B cell (primary cell): ENCODE measurements at regions not wholly inside any gene's neighbourhood (a gene's known extent, or its start where the extent isn't known, plus 50 kb on each side); places are given as distances from the start of the nearest gene placed in this dataset.

Experiments used
- ATAC-seq: fragments of 200-7000 bp; cut with Tn5 transposase; one replicate; pipeline ENCODE4 v1.10.0; 2021; ENCODE audit warnings: low read depth, mild to moderate bottlenecking, moderate number of reproducible peaks, moderate library complexity
- CTCF ChIA-PET: fragments of 350-600 bp; sonication (Branson Sonifier 250); formaldehyde crosslinking; loops from one replicate; lab custom pipeline; 2021; ENCODE audit warnings: antibody characterized with exemption, inconsistent platforms; lab: Charles Lee
- POLR2A ChIA-PET: fragments of 350-600 bp; sonication (Branson Sonifier 250); formaldehyde crosslinking; loops from one replicate; lab custom pipeline; 2021; ENCODE audit warnings: antibody characterized with exemption; lab: Charles Lee
- DNase-seq: peaks from one replicate; pipeline ENCODE4 v3.0.0; 2013
- H2AFZ ChIP-seq: 2 replicates; pipeline ENCODE4 v1.6.1; 2012; ENCODE audit warnings: mild to moderate bottlenecking, low read depth, low read length; ENCODE audit not compliant: insufficient read depth, poor library complexity, severe bottlenecking
- H3K27ac ChIP-seq, 2 donors: 1 replicate in 1 of 2; 2 replicates in 1 of 2; pipeline ENCODE4 v1.5.1; 2012 to 2013; ENCODE audit warnings: low read length in 2 of 2, mild to moderate bottlenecking in 2 of 2, moderate library complexity in 1 of 2
- H3K27me3 ChIP-seq, 4 experiments: fragments of 200-600 bp in 1 of 4; sonication (generic) in 1 of 4; replicated peaks in 1 of 4; 1 replicate in 2 of 4; 2 replicates in 2 of 4; pipeline versions ENCODE4 v1.6.1 to v1.7.0; 2013 to 2016; ENCODE audit warnings: low read length in 3 of 4, mild to moderate bottlenecking in 2 of 4, mixed read lengths in 1 of 4, moderate library complexity in 1 of 4; ENCODE audit not compliant: insufficient read depth in 4 of 4, control insufficient read depth in 3 of 4; ENCODE audit errors: control extremely low read depth in 1 of 4
- H3K36me3 ChIP-seq, 2 experiments: replicated peaks in 1 of 2; 1 replicate in 1 of 2; 2 replicates in 1 of 2; pipeline versions ENCODE4 v1.6.1 to v1.7.1; 2013; ENCODE audit warnings: low read length in 1 of 2; ENCODE audit not compliant: insufficient read depth in 2 of 2, control insufficient read depth in 1 of 2; ENCODE audit errors: control extremely low read depth in 1 of 2, extremely low read depth in 1 of 2
- H3K4me1 ChIP-seq, 2 donors: fragments of 200-600 bp in 1 of 2; sonication (generic) in 1 of 2; 1 replicate in 1 of 2; 2 replicates in 1 of 2; pipeline versions ENCODE4 v1.5.1 to v1.6.1; 2013 to 2017; ENCODE audit warnings: low read length in 2 of 2; ENCODE audit not compliant: control insufficient read depth in 2 of 2, insufficient read depth in 2 of 2
- H3K4me2 ChIP-seq: replicated peaks from 2 replicates; pipeline ENCODE3; 2012; ENCODE audit warnings: mild to moderate bottlenecking, low read depth, low read length; ENCODE audit not compliant: poor library complexity, severe bottlenecking
- H3K4me3 ChIP-seq, 5 experiments: fragments of 200-600 bp in 1 of 5; sonication (generic) in 1 of 5; 1 replicate in 3 of 5; 2 replicates in 2 of 5; pipeline versions ENCODE4 v1.5.1 to v1.7.0; 2011 to 2016; ENCODE audit warnings: low read length in 4 of 5, mild to moderate bottlenecking in 4 of 5, low read depth in 2 of 5, control low read depth in 1 of 5, moderate library complexity in 1 of 5; ENCODE audit not compliant: insufficient read depth in 1 of 5; ENCODE audit errors: control extremely low read depth in 1 of 5, extremely low read depth in 1 of 5
- H3K79me2 ChIP-seq: fragments of 200-600 bp; sonication (generic); one replicate; pipeline ENCODE4 v1.6.0; 2016; ENCODE audit warnings: low read length; ENCODE audit not compliant: control insufficient read depth, insufficient read depth
- H3K9ac ChIP-seq: fragments of 200-600 bp; sonication (generic); 2 replicates; pipeline ENCODE4 v1.6.1; 2017; ENCODE audit warnings: mild to moderate bottlenecking, low read length, moderate library complexity
- H3K9me3 ChIP-seq, 3 donors: one replicate each; pipeline versions ENCODE4 v1.6.1 to v1.7.1; 2013; ENCODE audit warnings: low read length in 2 of 3; ENCODE audit not compliant: control insufficient read depth in 2 of 3, insufficient read depth in 1 of 3; ENCODE audit errors: control extremely low read depth in 1 of 3
- H4K20me1 ChIP-seq: 2 replicates; pipeline ENCODE4 v1.6.0; 2012; ENCODE audit warnings: mild to moderate bottlenecking, low read length; ENCODE audit not compliant: insufficient read depth, control insufficient read depth, poor library complexity, severe bottlenecking
- H3K27ac Mint-ChIP-seq: one replicate; pipeline ENCODE4 v1.8.0; 2021; ENCODE audit warnings: mixed read lengths
- H3K27me3 Mint-ChIP-seq: one replicate; pipeline ENCODE4 v1.8.0; 2021; ENCODE audit warnings: mixed read lengths
- H3K4me1 Mint-ChIP-seq: one replicate; pipeline ENCODE4 v1.8.0; 2021; ENCODE audit warnings: mixed read lengths
- H3K4me3 Mint-ChIP-seq: one replicate; pipeline ENCODE4 v1.8.0; 2021; ENCODE audit warnings: mixed read lengths
- H3K9me3 Mint-ChIP-seq: one replicate; pipeline ENCODE4 v1.8.0; 2022; ENCODE audit warnings: mixed read lengths; ENCODE audit not compliant: insufficient read depth
- CTCF ChIP-seq: fragments of 200-600 bp; IDR thresholded peaks from one replicate; pipeline ENCODE4 v1.8.0; 2022; ENCODE audit warnings: antibody characterized with exemption, mild to moderate bottlenecking
- EZH2 ChIP-seq: IDR thresholded peaks from 2 replicates; pipeline ENCODE4 v1.6.1; 2012; ENCODE audit warnings: borderline replicate concordance, low read depth, mild to moderate bottlenecking, moderate library complexity, low read length; ENCODE audit not compliant: insufficient read depth, poor library complexity, severe bottlenecking
- WGBS: methylation state at CpG from one replicate; pipeline ENCODE4 v1.1.5; 2013; ENCODE audit warnings: missing lambda C conversion rate; ENCODE audit not compliant: insufficient coverage; 5-methylcytosine and 5-hydroxymethylcytosine counted together
- intact Hi-C: fragments of 100-400 bp; cut with micrococcal nuclease; formaldehyde crosslinking; loops from one replicate; pipeline ENCODE4 v1.10.0; 2022

- H3K4me1 ChIP-seq = no peaks in the 10 kb centered on the region
These were observed 93.9 kb downstream of the PDGFA start for GRCh38 chr7:425794-426188.

DNA sequence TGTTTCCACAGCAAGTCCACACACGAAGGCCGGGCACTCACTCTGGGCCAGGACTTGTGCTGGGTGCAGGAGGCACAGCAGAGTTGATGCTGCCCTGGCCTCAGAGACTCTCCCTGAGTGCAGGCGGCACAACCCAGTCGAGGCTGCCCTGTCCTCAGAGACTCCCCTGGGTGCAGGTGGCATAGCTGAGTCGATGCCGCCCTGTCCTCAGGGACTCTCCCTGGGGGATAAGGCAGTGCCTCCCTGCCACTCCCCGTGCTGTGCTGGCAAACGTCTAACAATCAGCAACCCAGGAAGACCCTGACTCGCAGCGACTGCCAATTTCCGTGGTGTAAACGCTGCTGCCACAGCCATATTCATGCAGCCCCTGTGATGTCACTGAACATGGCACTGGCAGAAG is 93.1 kb downstream of the PDGFA start:
- Histone ChIP-seq H3K27me3 (no peaks in the 10 kb centered on the region), H3K27ac (no peak overlapping the region), H2AFZ (no peak overlapping the region), H3K79me2 (no peaks in the 10 kb centered on the region), H3K9ac (no peak overlapping the region), H3K4me2 (no peak overlapping the region), H3K9me3 (peaks cover 0 to 12% (median 0%) of the 10 kb centered on the region in 3 donors), H4K20me1 (no peaks in the 10 kb centered on the region), H3K36me3 (no peaks in the 10 kb centered on the region), H3K4me1 (no peaks in the 10 kb centered on the region), H3K4me3 (no peak overlapping the region)
- Mint-ChIP-seq H3K4me3 (no peak overlapping the region), H3K27ac (no peak overlapping the region), H3K4me1 (no peaks in the 10 kb centered on the region), H3K27me3 (no peaks in the 10 kb centered on the region), H3K9me3 (no peaks in the 10 kb centered on the region)
- intact Hi-C loops = no loop called here
- no peak for ATAC-seq
- DNase-seq = no peak
- no peak for TF ChIP-seq EZH2
- no peak for TF ChIP-seq CTCF
- ChIA-PET CTCF (no interaction called here), POLR2A (no interaction called here)
- 82% methylated on average over 12 of the region's 12 CpGs for WGBS

More at GRCh38 chr7:425794-426188, 93.9 kb downstream of the PDGFA start:
- H3K27ac ChIP-seq = no peak overlapping the region
- no peak overlapping the region for H3K4me3 Mint-ChIP-seq
- CTCF ChIA-PET = no interaction called here
- TF ChIP-seq CTCF (no peak), EZH2 (no peak)
- H3K79me2 ChIP-seq = no peaks in the 10 kb centered on the region
- H3K27me3 Mint-ChIP-seq = no peaks in the 10 kb centered on the region
- H3K9ac ChIP-seq = no peak overlapping the region
- 93% methylated on average over 16 of the region's 16 CpGs for WGBS
- H3K27me3 ChIP-seq = no peaks in the 10 kb centered on the region
- intact Hi-C loops = no loop called here
- ATAC-seq (no peak), DNase-seq (no peak)
- no peaks in the 10 kb centered on the region for H3K36me3 ChIP-seq
- peaks cover 0 to 12% (median 0%) of the 10 kb centered on the region in 3 donors for H3K9me3 ChIP-seq
- H3K4me2 ChIP-seq = no peak overlapping the region
- no peaks in the 10 kb centered on the region for H3K4me1 Mint-ChIP-seq
- H2AFZ ChIP-seq = no peak overlapping the region
- H3K4me3 ChIP-seq = no peak overlapping the region
- no peaks in the 10 kb centered on the region for H3K9me3 Mint-ChIP-seq
- no peaks in the 10 kb centered on the region for H4K20me1 ChIP-seq
- POLR2A ChIA-PET = no interaction called here
- no peak overlapping the region for H3K27ac Mint-ChIP-seq
